ENCODE measurements at regions not wholly inside any gene's neighbourhood (a gene's known extent, or its start where the extent isn't known, plus 50 kb on each side); places are given as distances from the start of the nearest gene placed in this dataset.

GRCh38 chr16:62149631-62150030 is 113.4 kb upstream of the CDH8 start:
- no peak overlapping the region for H3K4me3 Mint-ChIP-seq
- no peaks in the 10 kb centered on the region for H3K9me3 Mint-ChIP-seq
- no peaks in the 10 kb centered on the region for H3K4me1 Mint-ChIP-seq
- H3K36me3 Mint-ChIP-seq (ENCODE audit: low read depth) = no peaks in the 10 kb centered on the region
- TF ChIP-seq CTCF (IDR thresholded peaks at IDR 0.05; ENCODE audit: unreplicated experiment in 3 of 3) = no peak
- no peaks in the 10 kb centered on the region for H3K27me3 Mint-ChIP-seq (ENCODE audit: low read depth)
- no peak overlapping the region for H3K27ac Mint-ChIP-seq

DNA sequence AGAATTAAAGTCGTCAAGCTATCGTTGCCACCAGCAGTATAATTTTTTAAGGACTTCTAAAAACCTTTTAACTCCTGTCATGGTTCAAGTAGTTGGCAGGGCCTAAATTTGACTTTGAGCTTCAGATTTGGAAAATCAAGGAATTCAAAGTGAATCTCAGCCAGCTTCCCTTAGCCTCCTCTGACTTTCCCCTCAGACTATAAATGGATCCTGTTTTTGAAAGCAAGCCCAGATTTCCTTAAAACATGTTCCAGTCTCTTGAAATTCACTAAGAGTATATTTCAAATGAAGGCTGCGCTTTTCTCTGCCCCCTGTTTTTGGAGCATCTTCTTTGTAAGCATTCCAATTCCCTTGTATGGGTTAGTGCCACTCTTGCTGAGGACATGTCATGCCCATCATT is 101.8 kb upstream of the CDH8 start:
- Mint-ChIP-seq H3K36me3 (ENCODE audit: low read depth) (no peaks in the 10 kb centered on the region), H3K4me3 (no peak overlapping the region), H3K4me1 (peaks cover 6% of the 10 kb centered on the region), H3K27ac (no peak overlapping the region), H3K27me3 (ENCODE audit: low read depth) (no peaks in the 10 kb centered on the region), H3K9me3 (peaks cover 9% of the 10 kb centered on the region)
- no peak for TF ChIP-seq CTCF (IDR thresholded peaks at IDR 0.05; ENCODE audit: unreplicated experiment in 3 of 3)

DNA sequence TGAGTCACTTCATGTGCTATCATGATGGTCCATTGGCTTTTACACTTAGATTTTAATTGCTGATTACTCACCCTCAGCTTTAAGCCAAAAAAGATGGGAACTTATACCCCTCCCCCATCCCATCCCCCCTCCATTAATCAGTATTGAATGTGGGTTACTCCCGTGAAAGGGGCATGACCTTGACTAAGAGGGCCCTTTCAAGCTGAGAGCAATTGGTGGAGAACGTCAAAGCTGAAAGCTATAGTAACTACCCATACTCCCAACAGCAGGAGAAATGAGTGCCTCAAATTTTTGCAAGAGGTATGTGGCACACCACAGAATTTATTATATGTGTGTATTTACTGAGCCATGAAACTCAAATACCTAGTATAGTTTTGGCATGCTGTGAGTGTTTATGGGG is 99.7 kb upstream of the CDH8 start:
- no peaks in the 10 kb centered on the region for H3K36me3 Mint-ChIP-seq (ENCODE audit: low read depth)
- H3K27me3 Mint-ChIP-seq (ENCODE audit: low read depth) = peaks cover 3% of the 10 kb centered on the region
- H3K4me1 Mint-ChIP-seq = peaks cover 6% of the 10 kb centered on the region
- peaks cover 11% of the 10 kb centered on the region for H3K9me3 Mint-ChIP-seq
- H3K4me3 Mint-ChIP-seq = no peak overlapping the region
- no peak for TF ChIP-seq CTCF (IDR thresholded peaks at IDR 0.05; ENCODE audit: unreplicated experiment in 3 of 3)
- H3K27ac Mint-ChIP-seq = no peak overlapping the region

- TF ChIP-seq CTCF (IDR thresholded peaks at IDR 0.05; ENCODE audit: unreplicated experiment in 3 of 3) = no peak
- Mint-ChIP-seq H3K27ac (no peak overlapping the region), H3K4me1 (peaks cover 6% of the 10 kb centered on the region), H3K36me3 (ENCODE audit: low read depth) (no peaks in the 10 kb centered on the region), H3K4me3 (no peak overlapping the region), H3K27me3 (ENCODE audit: low read depth) (peaks cover 3% of the 10 kb centered on the region), H3K9me3 (peaks cover 11% of the 10 kb centered on the region)
Observed at GRCh38 chr16:62135446-62135845, 99.2 kb upstream of the CDH8 start.

DNA sequence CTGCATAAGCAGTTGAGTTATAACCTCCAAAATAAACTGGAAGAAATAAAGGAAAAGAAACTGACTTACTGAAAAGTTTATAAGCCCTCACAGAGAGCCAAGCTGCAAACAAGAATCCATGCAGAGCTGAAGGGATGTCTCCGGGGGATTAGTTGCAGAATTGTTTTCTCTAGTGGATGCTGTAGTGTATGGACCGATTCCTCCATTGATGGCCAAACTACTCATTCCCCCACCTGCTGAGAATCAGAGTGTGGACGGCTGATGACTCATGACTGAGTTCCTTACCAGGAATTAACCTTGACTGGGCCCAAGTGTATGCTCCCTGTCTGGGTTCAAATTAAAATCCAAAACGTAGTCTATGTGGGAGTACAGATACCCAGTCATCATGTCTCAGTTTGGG is 93.9 kb upstream of the CDH8 start:
- TF ChIP-seq CTCF (IDR thresholded peaks at IDR 0.05; ENCODE audit: unreplicated experiment in 3 of 3) = no peak
- no peak overlapping the region for H3K4me3 Mint-ChIP-seq
- H3K27ac Mint-ChIP-seq = no peak overlapping the region
- H3K9me3 Mint-ChIP-seq = peaks cover 14% of the 10 kb centered on the region
- H3K4me1 Mint-ChIP-seq = peaks cover 4% of the 10 kb centered on the region
- H3K36me3 Mint-ChIP-seq (ENCODE audit: low read depth) = no peaks in the 10 kb centered on the region
- H3K27me3 Mint-ChIP-seq (ENCODE audit: low read depth) = peaks cover 3% of the 10 kb centered on the region

GRCh38 chr16:62105244-62105643 is 69.0 kb upstream of the CDH8 start:
- no peak for TF ChIP-seq CTCF (IDR thresholded peaks at IDR 0.05; ENCODE audit: unreplicated experiment in 3 of 3)
- H3K4me1 Mint-ChIP-seq = no peaks in the 10 kb centered on the region
- H3K27me3 Mint-ChIP-seq (ENCODE audit: low read depth) = no peaks in the 10 kb centered on the region
- no peaks in the 10 kb centered on the region for H3K36me3 Mint-ChIP-seq (ENCODE audit: low read depth)
- H3K4me3 Mint-ChIP-seq = no peak overlapping the region
- no peaks in the 10 kb centered on the region for H3K9me3 Mint-ChIP-seq
- H3K27ac Mint-ChIP-seq = no peak overlapping the region

All from nephron (organoid).